Transverse colon (tissue), 4 donors: ENCODE measurements at regions not wholly inside any gene's neighbourhood (a gene's known extent, or its start where the extent isn't known, plus 50 kb on each side); places are given as distances from the start of the nearest gene placed in this dataset.
"Not testable (repeated sequence)": the region's sequence is repeated elsewhere in the genome, so short reads cannot be mapped to it uniquely, and the experiment has no call there.

ENCODE experiments used
- CTCF ChIP-seq, 5 experiments: fragments of 200-600 bp in 3 of 5; fragments of 450-650 bp in 2 of 5; sonication (generic) in 3 of 5; IDR thresholded peaks; 1 replicate in 2 of 5; 2 replicates in 3 of 5; pipeline ENCODE4 v1.5.1; 2016 to 2017; ENCODE audit warnings: antibody characterized with exemption in 5 of 5, inconsistent platforms in 3 of 5, mild to moderate bottlenecking in 2 of 5, moderate library complexity in 1 of 5
- EP300 ChIP-seq: sonication (generic); formaldehyde crosslinking; IDR thresholded peaks from one replicate; pipeline ENCODE4 v1.6.1; 2017; ENCODE audit warnings: antibody characterized with exemption, low read depth
- POLR2A ChIP-seq: fragments of 450-650 bp; IDR thresholded peaks from one replicate; pipeline ENCODE4 v1.6.1; 2016; ENCODE audit warnings: antibody characterized with exemption, mild to moderate bottlenecking, moderate library complexity
- POLR2AphosphoS5 ChIP-seq, 3 donors: sonication (generic); formaldehyde crosslinking; IDR thresholded peaks; one replicate each; pipeline ENCODE4 v1.6.1; 2016; ENCODE audit warnings: antibody characterized with exemption in 3 of 3

- not testable (repeated sequence) for TF ChIP-seq POLR2A; CTCF (IDR thresholded peaks at IDR 0.05); EP300; POLR2AphosphoS5 (IDR thresholded peaks at IDR 0.05)
Observed at GRCh38 chr9:67477465-67477864, 381.3 kb upstream of the ANKRD20A1 start.
